Ammon's horn (tissue), 1 donor: ENCODE measurements at regions not wholly inside any gene's neighbourhood (a gene's known extent, or its start where the extent isn't known, plus 50 kb on each side); places are given as distances from the start of the nearest gene placed in this dataset.

ENCODE experiments used
- DNase-seq: peaks from one replicate; pipeline ENCODE4 v3.0.0-alpha.2; 2016; ENCODE audit warnings: low spot score

GRCh38 chr1:22350171-22350923, 101.3 kb upstream of the ZBTB40 start:
- DNase-seq = peak; percentile 51

- DNase-seq = no peak
Observed at GRCh38 chr1:22350924-22351767, 100.5 kb upstream of the ZBTB40 start.

- no peak for DNase-seq
Observed at GRCh38 chr1:22351768-22352080, 99.9 kb upstream of the ZBTB40 start.

GRCh38 chr1:22352355-22352754, 99.3 kb upstream of the ZBTB40 start:
- no peak for DNase-seq

GRCh38 chr1:22352896-22353295, 98.8 kb upstream of the ZBTB40 start:
- no peak for DNase-seq

- DNase-seq = no peak
Observed at GRCh38 chr1:22359427-22359826, 92.2 kb upstream of the ZBTB40 start.

- no peak for DNase-seq
Observed at GRCh38 chr1:22362626-22363402, 88.8 kb upstream of the ZBTB40 start.

GRCh38 chr1:22363403-22364325, 88.0 kb upstream of the ZBTB40 start:
- DNase-seq = no peak

GRCh38 chr1:22364326-22364650, 87.4 kb upstream of the ZBTB40 start:
- no peak for DNase-seq

GRCh38 chr1:22364764-22365163, 86.9 kb upstream of the ZBTB40 start:
- DNase-seq = no peak

GRCh38 chr1:22365331-22366295, 86.0 kb upstream of the ZBTB40 start:
- no peak for DNase-seq

GRCh38 chr1:22366346-22366745, 85.3 kb upstream of the ZBTB40 start:
- no peak for DNase-seq

GRCh38 chr1:22368125-22368524, 83.5 kb upstream of the ZBTB40 start:
- DNase-seq = no peak

- DNase-seq = no peak
Observed at GRCh38 chr1:22369294-22370189, 82.1 kb upstream of the ZBTB40 start.

- DNase-seq = no peak
Observed at GRCh38 chr1:22370190-22370498, 81.5 kb upstream of the ZBTB40 start.

GRCh38 chr1:22371408-22371807, 80.2 kb upstream of the ZBTB40 start:
- DNase-seq = no peak

GRCh38 chr1:22373252-22373651, 78.4 kb upstream of the ZBTB40 start:
- no peak for DNase-seq

- no peak for DNase-seq
Observed at GRCh38 chr1:22374001-22374400, 77.7 kb upstream of the ZBTB40 start.

GRCh38 chr1:22375601-22376000, 76.0 kb upstream of the ZBTB40 start:
- no peak for DNase-seq

- DNase-seq = no peak
Observed at GRCh38 chr1:22376001-22376400, 75.7 kb upstream of the ZBTB40 start.
